ENCODE measurements at regions not wholly inside any gene's neighbourhood (a gene's known extent, or its start where the extent isn't known, plus 50 kb on each side); places are given as distances from the start of the nearest gene placed in this dataset.

- no peak overlapping the region for H3K18ac ChIP-seq (ENCODE audit: low read length)
- WGBS (ENCODE audit: extremely low coverage, insufficient coverage, insufficient read length) = no CpG with 5 or more reads among the region's 4 CpGs
Observed at GRCh38 chr7:47104206-47104549, 477.7 kb downstream of the TNS3 start.

GRCh38 chr7:47103498-47104205 is 478.3 kb downstream of the TNS3 start:
- H4K12ac ChIP-seq (ENCODE audit: low read depth, low read length) = no peak overlapping the region
- no peak overlapping the region for H3K4me3 ChIP-seq (ENCODE audit: low read depth, low read length)
- H3K4ac ChIP-seq (ENCODE audit: low read depth, low read length) = no peak overlapping the region
- no peak overlapping the region for H3K4me2 ChIP-seq (ENCODE audit: low read length)
- H3K23ac ChIP-seq (ENCODE audit: low read length) = no peak overlapping the region
- H3K79me1 ChIP-seq (ENCODE audit: low read length) = no peaks in the 10 kb centered on the region
- H4K8ac ChIP-seq (ENCODE audit: low read depth, low read length) = no peak overlapping the region
- H2AFZ ChIP-seq (ENCODE audit: insufficient read depth, low read length, poor library complexity) = no peak overlapping the region
- no peaks in the 10 kb centered on the region for H3K27me3 ChIP-seq (ENCODE audit: insufficient read depth, low read length)
- no peak overlapping the region for H4K91ac ChIP-seq (ENCODE audit: low read depth, low read length)
- H3K18ac ChIP-seq (ENCODE audit: low read length) = no peak overlapping the region
- H3K9ac ChIP-seq (ENCODE audit: low read length) = no peak overlapping the region
- WGBS (ENCODE audit: extremely low coverage, insufficient coverage, insufficient read length) = no CpG with 5 or more reads among the region's 17 CpGs
- H3K27ac ChIP-seq (ENCODE audit: low read depth, low read length) = no peak overlapping the region
- peaks cover 3% of the 10 kb centered on the region for H3K9me3 ChIP-seq (ENCODE audit: insufficient read depth, low read depth, low read length)
- no peaks in the 10 kb centered on the region for H3K4me1 ChIP-seq (ENCODE audit: control insufficient read depth in 1 of 2, insufficient read depth in 2 of 2, low read length in 2 of 2)
- DNase-seq = no peak
- H3K79me2 ChIP-seq (ENCODE audit: control insufficient read depth, insufficient read depth, low read length, poor library complexity) = no peaks in the 10 kb centered on the region
- H3K14ac ChIP-seq (ENCODE audit: low read length) = no peak overlapping the region
- no peak overlapping the region for H2BK5ac ChIP-seq (ENCODE audit: low read depth, low read length, poor library complexity)
- no peak overlapping the region for H2AK5ac ChIP-seq (ENCODE audit: low read length)
- H2BK120ac ChIP-seq (ENCODE audit: insufficient read depth, low read length, poor library complexity) = no peak overlapping the region
- H3K36me3 ChIP-seq (ENCODE audit: control insufficient read depth in 1 of 2, insufficient read depth in 2 of 2, low read length in 2 of 2) = no peaks in the 10 kb centered on the region
- H2BK12ac ChIP-seq (ENCODE audit: low read length) = no peak overlapping the region

More at GRCh38 chr7:47104206-47104549, 477.7 kb downstream of the TNS3 start:
- Histone ChIP-seq H4K8ac (ENCODE audit: low read depth, low read length) (no peak overlapping the region), H3K4me1 (ENCODE audit: control insufficient read depth in 1 of 2, insufficient read depth in 2 of 2, low read length in 2 of 2) (no peaks in the 10 kb centered on the region), H3K4ac (ENCODE audit: low read depth, low read length) (no peak overlapping the region), H3K79me1 (ENCODE audit: low read length) (no peaks in the 10 kb centered on the region), H4K12ac (ENCODE audit: low read depth, low read length) (no peak overlapping the region), H3K4me3 (ENCODE audit: low read depth, low read length) (no peak overlapping the region), H3K27me3 (ENCODE audit: insufficient read depth, low read length) (no peaks in the 10 kb centered on the region), H3K9me3 (ENCODE audit: insufficient read depth, low read depth, low read length) (peaks cover 3% of the 10 kb centered on the region), H3K27ac (ENCODE audit: low read depth, low read length) (no peak overlapping the region), H3K36me3 (ENCODE audit: control insufficient read depth in 1 of 2, insufficient read depth in 2 of 2, low read length in 2 of 2) (no peaks in the 10 kb centered on the region), H4K91ac (ENCODE audit: low read depth, low read length) (no peak overlapping the region), H2AK5ac (ENCODE audit: low read length) (no peak overlapping the region), H2BK5ac (ENCODE audit: low read depth, low read length, poor library complexity) (no peak overlapping the region), H3K23ac (ENCODE audit: low read length) (no peak overlapping the region), H3K4me2 (ENCODE audit: low read length) (no peak overlapping the region), H2BK12ac (ENCODE audit: low read length) (no peak overlapping the region), H2AFZ (ENCODE audit: insufficient read depth, low read length, poor library complexity) (no peak overlapping the region), H3K9ac (ENCODE audit: low read length) (no peak overlapping the region), H2BK120ac (ENCODE audit: insufficient read depth, low read length, poor library complexity) (no peak overlapping the region), H3K14ac (ENCODE audit: low read length) (no peak overlapping the region), H3K79me2 (ENCODE audit: control insufficient read depth, insufficient read depth, low read length, poor library complexity) (no peaks in the 10 kb centered on the region)
- no peak for DNase-seq

DNA sequence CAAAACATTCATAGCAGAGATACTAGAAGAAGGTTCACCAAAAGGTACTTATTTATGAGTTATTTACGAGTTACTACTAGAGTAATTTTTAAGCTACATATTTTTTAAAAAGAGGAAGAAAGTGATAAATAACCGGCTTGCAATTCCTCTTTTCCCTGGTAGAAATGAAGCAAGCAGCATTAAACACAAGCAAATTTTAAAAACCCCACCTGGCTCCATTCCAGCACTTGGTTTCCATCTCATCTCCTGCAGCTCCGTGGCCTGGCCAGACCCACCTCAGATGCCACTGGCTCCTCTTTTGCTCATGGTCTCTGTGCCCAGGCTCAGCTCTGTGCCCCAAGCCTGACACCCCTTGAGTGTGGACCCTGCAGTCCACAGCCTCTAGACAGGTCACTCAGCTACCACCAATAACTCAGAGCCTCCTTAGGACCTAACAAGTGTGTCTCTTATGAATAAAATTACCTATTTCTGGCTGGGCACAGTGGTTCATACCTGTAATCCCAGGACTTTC is 479.5 kb downstream of the TNS3 start:
- Histone ChIP-seq H3K27me3 (ENCODE audit: insufficient read depth, low read length) (no peaks in the 10 kb centered on the region), H3K4me1 (ENCODE audit: control insufficient read depth in 1 of 2, insufficient read depth in 2 of 2, low read length in 2 of 2) (no peaks in the 10 kb centered on the region), H3K9me3 (ENCODE audit: insufficient read depth, low read depth, low read length) (peaks cover 3% of the 10 kb centered on the region), H3K79me1 (ENCODE audit: low read length) (no peaks in the 10 kb centered on the region), H3K9ac (ENCODE audit: low read length) (no peak overlapping the region), H3K36me3 (ENCODE audit: control insufficient read depth in 1 of 2, insufficient read depth in 2 of 2, low read length in 2 of 2) (no peaks in the 10 kb centered on the region), H4K8ac (ENCODE audit: low read depth, low read length) (no peak overlapping the region), H4K12ac (ENCODE audit: low read depth, low read length) (no peak overlapping the region), H3K4ac (ENCODE audit: low read depth, low read length) (no peak overlapping the region), H3K79me2 (ENCODE audit: control insufficient read depth, insufficient read depth, low read length, poor library complexity) (no peaks in the 10 kb centered on the region), H3K4me2 (ENCODE audit: low read length) (no peak overlapping the region), H2BK12ac (ENCODE audit: low read length) (no peak overlapping the region), H3K14ac (ENCODE audit: low read length) (no peak overlapping the region), H2BK5ac (ENCODE audit: low read depth, low read length, poor library complexity) (no peak overlapping the region), H3K27ac (ENCODE audit: low read depth, low read length) (no peak overlapping the region), H2AFZ (ENCODE audit: insufficient read depth, low read length, poor library complexity) (no peak overlapping the region), H3K4me3 (ENCODE audit: low read depth, low read length) (no peak overlapping the region), H2BK120ac (ENCODE audit: insufficient read depth, low read length, poor library complexity) (no peak overlapping the region), H3K23ac (ENCODE audit: low read length) (no peak overlapping the region), H2AK5ac (ENCODE audit: low read length) (no peak overlapping the region), H3K18ac (ENCODE audit: low read length) (no peak overlapping the region), H4K91ac (ENCODE audit: low read depth, low read length) (no peak overlapping the region)
- no peak for DNase-seq
- no CpG with 5 or more reads among the region's 3 CpGs for WGBS (ENCODE audit: extremely low coverage, insufficient coverage, insufficient read length)

- peak; percentile 41 to 70 for DNase-seq
- no peak overlapping the region for H2AFZ ChIP-seq (ENCODE audit: insufficient read depth, low read length, poor library complexity)
- no peaks in the 10 kb centered on the region for H3K79me1 ChIP-seq (ENCODE audit: low read length)
- H3K4me2 ChIP-seq (ENCODE audit: low read length) = no peak overlapping the region
- no peaks in the 10 kb centered on the region for H3K27me3 ChIP-seq (ENCODE audit: insufficient read depth, low read length)
- no peak overlapping the region for H2BK120ac ChIP-seq (ENCODE audit: insufficient read depth, low read length, poor library complexity)
- H2AK5ac ChIP-seq (ENCODE audit: low read length) = no peak overlapping the region
- H3K9ac ChIP-seq (ENCODE audit: low read length) = no peak overlapping the region
- H4K91ac ChIP-seq (ENCODE audit: low read depth, low read length) = no peak overlapping the region
- WGBS (ENCODE audit: extremely low coverage, insufficient coverage, insufficient read length) = no CpG with 5 or more reads among the region's 5 CpGs
- no peak overlapping the region for H3K27ac ChIP-seq (ENCODE audit: low read depth, low read length)
- no peaks in the 10 kb centered on the region for H3K4me1 ChIP-seq (ENCODE audit: control insufficient read depth in 1 of 2, insufficient read depth in 2 of 2, low read length in 2 of 2)
- peaks cover 3% of the 10 kb centered on the region for H3K9me3 ChIP-seq (ENCODE audit: insufficient read depth, low read depth, low read length)
- no peaks in the 10 kb centered on the region for H3K79me2 ChIP-seq (ENCODE audit: control insufficient read depth, insufficient read depth, low read length, poor library complexity)
- no peak overlapping the region for H2BK12ac ChIP-seq (ENCODE audit: low read length)
- H3K23ac ChIP-seq (ENCODE audit: low read length) = no peak overlapping the region
- H3K18ac ChIP-seq (ENCODE audit: low read length) = no peak overlapping the region
- H3K4ac ChIP-seq (ENCODE audit: low read depth, low read length) = no peak overlapping the region
- H3K14ac ChIP-seq (ENCODE audit: low read length) = no peak overlapping the region
- no peaks in the 10 kb centered on the region for H3K36me3 ChIP-seq (ENCODE audit: control insufficient read depth in 1 of 2, insufficient read depth in 2 of 2, low read length in 2 of 2)
- H4K12ac ChIP-seq (ENCODE audit: low read depth, low read length) = no peak overlapping the region
- no peak overlapping the region for H3K4me3 ChIP-seq (ENCODE audit: low read depth, low read length)
- H2BK5ac ChIP-seq (ENCODE audit: low read depth, low read length, poor library complexity) = no peak overlapping the region
- no peak overlapping the region for H4K8ac ChIP-seq (ENCODE audit: low read depth, low read length)
Observed at GRCh38 chr7:47100817-47101435, 481.0 kb downstream of the TNS3 start.
